IgD-negative memory B cell (primary cell): ENCODE measurements at regions not wholly inside any gene's neighbourhood (a gene's known extent, or its start where the extent isn't known, plus 50 kb on each side); places are given as distances from the start of the nearest gene placed in this dataset.

Experiments used
- H3K27ac Mint-ChIP-seq, 3 donors: one replicate each; pipeline ENCODE4 v1.8.0; 2020 to 2022; ENCODE audit warnings: mild to moderate bottlenecking in 3 of 3, mixed read lengths in 3 of 3, moderate library complexity in 1 of 3
- H3K27me3 Mint-ChIP-seq: one replicate; pipeline ENCODE4 v1.8.0; 2021; ENCODE audit warnings: mixed read lengths
- H3K36me3 Mint-ChIP-seq: one replicate; pipeline ENCODE4 v1.8.0; 2020; ENCODE audit warnings: mild to moderate bottlenecking, mixed read lengths
- H3K4me1 Mint-ChIP-seq, 3 donors: one replicate each; pipeline ENCODE4 v1.8.0; 2020 to 2022; ENCODE audit warnings: mixed read lengths in 3 of 3, mild to moderate bottlenecking in 1 of 3
- H3K4me3 Mint-ChIP-seq, 4 donors: one replicate each; pipeline ENCODE4 v1.8.0; 2020 to 2022; ENCODE audit warnings: mild to moderate bottlenecking in 4 of 4, mixed read lengths in 4 of 4, moderate library complexity in 3 of 4
- H3K9me3 Mint-ChIP-seq, 3 donors: one replicate each; pipeline ENCODE4 v1.8.0; 2020 to 2021; ENCODE audit warnings: mixed read lengths in 3 of 3, mild to moderate bottlenecking in 1 of 3

GRCh38 chr18:41751652-41752051 lies 203.4 kb upstream of the PIK3C3 start:
- H3K4me3 Mint-ChIP-seq, result no peak overlapping the region
- H3K27ac Mint-ChIP-seq, result no peak overlapping the region
- peaks cover 0 to 1% (median 0%) of the 10 kb centered on the region in 3 donors for H3K9me3 Mint-ChIP-seq
- peaks cover 2% of the 10 kb centered on the region for H3K36me3 Mint-ChIP-seq
- no peaks in the 10 kb centered on the region for H3K27me3 Mint-ChIP-seq
- peaks cover 0 to 1% (median 0%) of the 10 kb centered on the region in 3 donors for H3K4me1 Mint-ChIP-seq

GRCh38 chr18:41751161-41751560 lies 203.9 kb upstream of the PIK3C3 start:
- H3K4me1 Mint-ChIP-seq, result peaks cover 0 to 1% (median 0%) of the 10 kb centered on the region in 3 donors
- H3K36me3 Mint-ChIP-seq, result peaks cover 2% of the 10 kb centered on the region
- no peak overlapping the region for H3K27ac Mint-ChIP-seq
- no peak overlapping the region for H3K4me3 Mint-ChIP-seq
- no peaks in the 10 kb centered on the region for H3K27me3 Mint-ChIP-seq
- H3K9me3 Mint-ChIP-seq, result peaks cover 0 to 1% (median 0%) of the 10 kb centered on the region in 3 donors

- Mint-ChIP-seq H3K9me3 (peaks cover 0 to 5% (median 0%) of the 10 kb centered on the region in 3 donors), H3K4me1 (peaks cover 0 to 1% (median 0%) of the 10 kb centered on the region in 3 donors), H3K27ac (no peak overlapping the region), H3K27me3 (no peaks in the 10 kb centered on the region), H3K4me3 (no peak overlapping the region), H3K36me3 (no peaks in the 10 kb centered on the region)
These were observed 207.3 kb upstream of the PIK3C3 start for GRCh38 chr18:41747723-41748242.

GRCh38 chr18:41745166-41746049 lies 209.6 kb upstream of the PIK3C3 start:
- H3K9me3 Mint-ChIP-seq, result peaks cover 0 to 4% (median 0%) of the 10 kb centered on the region in 3 donors
- H3K4me3 Mint-ChIP-seq, result no peak overlapping the region
- H3K4me1 Mint-ChIP-seq, result no peaks in the 10 kb centered on the region
- no peaks in the 10 kb centered on the region for H3K27me3 Mint-ChIP-seq
- no peaks in the 10 kb centered on the region for H3K36me3 Mint-ChIP-seq
- no peak overlapping the region for H3K27ac Mint-ChIP-seq

- H3K27me3 Mint-ChIP-seq, result no peaks in the 10 kb centered on the region
- no peaks in the 10 kb centered on the region for H3K4me1 Mint-ChIP-seq
- H3K9me3 Mint-ChIP-seq, result peaks cover 0 to 4% (median 0%) of the 10 kb centered on the region in 3 donors
- no peak overlapping the region for H3K4me3 Mint-ChIP-seq
- no peak overlapping the region for H3K27ac Mint-ChIP-seq
- H3K36me3 Mint-ChIP-seq, result no peaks in the 10 kb centered on the region
These were observed 210.5 kb upstream of the PIK3C3 start for GRCh38 chr18:41744421-41745030.

DNA sequence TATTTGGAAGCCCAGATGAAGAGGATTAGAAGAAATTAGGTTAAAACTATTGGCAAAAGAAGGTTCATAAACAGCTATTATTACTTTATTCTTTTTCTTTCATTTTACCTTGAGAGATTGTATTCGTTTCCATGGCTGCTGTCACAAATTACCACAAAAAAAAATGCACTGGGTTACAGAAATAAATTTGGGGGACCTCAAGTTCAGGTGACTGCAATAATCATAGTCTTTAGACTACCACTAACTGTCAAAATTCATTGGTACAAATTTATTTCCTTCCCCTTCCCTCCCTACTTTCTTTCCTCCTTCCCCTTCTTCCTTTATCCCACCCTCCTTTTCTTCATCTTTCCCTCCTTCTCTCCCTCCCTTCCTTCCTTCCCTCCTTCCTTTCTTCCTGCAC lies 217.8 kb upstream of the PIK3C3 start:
- Mint-ChIP-seq H3K4me1 (no peaks in the 10 kb centered on the region), H3K9me3 (peaks cover 0 to 4% (median 1%) of the 10 kb centered on the region in 3 donors), H3K36me3 (no peaks in the 10 kb centered on the region), H3K27me3 (no peaks in the 10 kb centered on the region), H3K27ac (no peak overlapping the region), H3K4me3 (no peak overlapping the region)

DNA sequence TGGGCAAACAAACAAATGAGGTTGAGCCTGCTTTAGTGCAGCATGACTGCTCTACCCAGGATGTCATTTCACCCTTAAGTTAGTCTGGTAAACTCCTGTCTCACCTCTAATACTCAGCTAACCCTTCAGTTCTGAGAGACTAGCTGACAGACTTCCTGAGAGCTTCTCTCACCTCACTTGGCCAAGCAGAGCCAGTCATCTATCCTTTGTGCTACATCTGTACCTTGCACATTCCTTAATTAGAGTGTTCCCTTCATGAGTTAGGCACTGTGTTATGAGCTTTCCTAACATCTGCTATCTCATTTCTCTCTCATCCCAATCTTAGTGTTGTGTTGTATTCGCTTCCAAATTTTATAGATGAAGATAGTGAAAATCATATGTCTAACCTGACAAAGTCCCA lies 220.1 kb upstream of the PIK3C3 start:
- Mint-ChIP-seq H3K9me3 (peaks cover 0 to 6% (median 3%) of the 10 kb centered on the region in 3 donors), H3K27me3 (no peaks in the 10 kb centered on the region), H3K4me3 (no peak overlapping the region), H3K4me1 (no peaks in the 10 kb centered on the region), H3K27ac (no peak overlapping the region), H3K36me3 (no peaks in the 10 kb centered on the region)

DNA sequence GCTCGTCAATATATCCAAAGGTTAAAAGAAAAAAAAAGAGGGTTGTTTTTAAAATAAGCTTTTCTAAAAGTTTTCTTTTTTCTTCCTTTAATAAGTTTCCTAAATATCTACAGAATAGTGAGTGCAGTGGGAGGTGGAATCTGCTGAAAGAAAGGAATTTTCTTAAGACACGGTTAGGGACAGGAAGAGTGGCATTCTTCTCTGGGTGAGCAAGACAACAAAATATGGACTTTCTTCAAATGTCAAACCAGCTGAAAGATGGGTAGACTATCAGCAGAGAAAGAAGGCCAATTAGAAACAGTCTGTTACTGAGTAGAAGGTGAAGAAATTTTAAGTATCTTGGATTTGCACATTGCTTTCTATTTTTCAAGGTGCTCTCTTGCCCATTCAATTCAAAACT lies 222.7 kb upstream of the PIK3C3 start:
- peaks cover 0 to 4% (median 2%) of the 10 kb centered on the region in 3 donors for H3K9me3 Mint-ChIP-seq
- no peaks in the 10 kb centered on the region for H3K36me3 Mint-ChIP-seq

GRCh38 chr18:41731884-41732283 lies 223.2 kb upstream of the PIK3C3 start:
- Mint-ChIP-seq H3K4me1 (no peaks in the 10 kb centered on the region), H3K27ac (no peak overlapping the region), H3K4me3 (no peak overlapping the region), H3K36me3 (no peaks in the 10 kb centered on the region), H3K9me3 (peaks cover 0 to 4% (median 2%) of the 10 kb centered on the region in 3 donors), H3K27me3 (no peaks in the 10 kb centered on the region)

More for the DNA sequence above, 222.7 kb upstream of the PIK3C3 start:
- Mint-ChIP-seq H3K27me3 (no peaks in the 10 kb centered on the region), H3K4me1 (no peaks in the 10 kb centered on the region), H3K4me3 (no peak overlapping the region), H3K27ac (no peak overlapping the region)

GRCh38 chr18:41724195-41724594 lies 230.8 kb upstream of the PIK3C3 start:
- H3K4me3 Mint-ChIP-seq, result no peak overlapping the region
- H3K27me3 Mint-ChIP-seq, result no peaks in the 10 kb centered on the region
- H3K9me3 Mint-ChIP-seq, result peaks cover 3 to 4% (median 4%) of the 10 kb centered on the region in 3 donors
- peaks cover 0 to 3% (median 0%) of the 10 kb centered on the region in 3 donors for H3K4me1 Mint-ChIP-seq
- no peaks in the 10 kb centered on the region for H3K36me3 Mint-ChIP-seq
- no peak overlapping the region for H3K27ac Mint-ChIP-seq

- no peak overlapping the region for H3K27ac Mint-ChIP-seq
These were observed 233.8 kb upstream of the PIK3C3 start for GRCh38 chr18:41721103-41721790.

GRCh38 chr18:41720226-41720625 lies 234.8 kb upstream of the PIK3C3 start:
- Mint-ChIP-seq H3K4me3 (no peak overlapping the region), H3K9me3 (peaks cover 0 to 4% (median 3%) of the 10 kb centered on the region in 3 donors), H3K27me3 (no peaks in the 10 kb centered on the region), H3K4me1 (peaks cover 0 to 3% (median 0%) of the 10 kb centered on the region in 3 donors), H3K36me3 (no peaks in the 10 kb centered on the region), H3K27ac (no peak overlapping the region)

More at GRCh38 chr18:41721103-41721790, 233.8 kb upstream of the PIK3C3 start:
- Mint-ChIP-seq H3K9me3 (peaks cover 3 to 4% (median 4%) of the 10 kb centered on the region in 3 donors), H3K27me3 (no peaks in the 10 kb centered on the region), H3K36me3 (no peaks in the 10 kb centered on the region), H3K4me1 (peaks cover 0 to 3% (median 0%) of the 10 kb centered on the region in 3 donors), H3K4me3 (no peak overlapping the region)

DNA sequence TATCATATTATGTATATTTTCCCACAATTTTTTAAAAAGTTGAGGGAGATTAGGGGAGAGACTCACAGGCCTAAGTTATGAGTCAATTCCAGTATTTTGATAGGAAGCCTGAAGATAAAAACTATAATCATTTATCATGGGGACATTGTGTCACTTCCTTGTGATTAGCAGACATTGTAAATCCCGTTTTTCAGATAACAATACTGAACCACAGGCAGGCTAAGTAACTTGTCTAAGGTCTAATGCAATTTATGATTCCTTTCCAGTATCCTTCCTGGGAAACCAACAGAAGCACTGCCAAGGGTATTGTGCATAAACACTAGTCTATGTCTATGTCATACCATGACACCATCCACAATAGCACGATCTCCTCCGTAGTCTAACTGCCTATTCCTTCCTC lies 235.2 kb upstream of the PIK3C3 start:
- Mint-ChIP-seq H3K4me1 (peaks cover 0 to 1% (median 0%) of the 10 kb centered on the region in 3 donors), H3K9me3 (peaks cover 0 to 4% (median under 1%) of the 10 kb centered on the region in 3 donors), H3K4me3 (no peak overlapping the region)

DNA sequence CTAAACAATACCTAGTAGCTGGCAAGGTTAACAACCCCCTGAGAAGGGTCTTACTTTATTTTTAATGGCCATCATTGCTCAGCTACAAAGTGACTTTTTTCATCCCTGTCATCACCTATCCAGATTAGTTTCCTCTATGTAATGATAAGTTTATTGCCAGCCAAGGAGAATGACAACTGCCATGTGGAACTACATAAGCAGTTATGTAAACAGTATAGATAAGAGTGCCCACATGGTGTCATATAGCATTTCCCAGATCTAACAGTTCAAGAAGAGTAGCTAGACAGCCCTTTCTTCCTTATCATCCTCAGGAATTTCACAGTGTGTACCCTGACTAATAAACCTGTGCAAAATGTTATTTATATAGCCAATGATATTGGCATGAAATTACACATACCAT lies 240.2 kb upstream of the PIK3C3 start:
- Mint-ChIP-seq H3K4me3 (no peak overlapping the region), H3K4me1 (no peaks in the 10 kb centered on the region), H3K27ac (no peak overlapping the region), H3K9me3 (peaks cover 0 to 3% (median 1%) of the 10 kb centered on the region in 3 donors), H3K36me3 (no peaks in the 10 kb centered on the region), H3K27me3 (no peaks in the 10 kb centered on the region)

More for the DNA sequence above, 235.2 kb upstream of the PIK3C3 start:
- Mint-ChIP-seq H3K27ac (no peak overlapping the region), H3K27me3 (no peaks in the 10 kb centered on the region), H3K36me3 (no peaks in the 10 kb centered on the region)
